Neuronal stem cell (in vitro differentiated cells): ENCODE measurements at regions not wholly inside any gene's neighbourhood (a gene's known extent, or its start where the extent isn't known, plus 50 kb on each side); places are given as distances from the start of the nearest gene placed in this dataset.

Source experiments
- DNase-seq: peaks from one replicate; pipeline ENCODE4 v3.0.0-alpha.2; 2013; ENCODE audit warnings: low spot score
- H2AFZ ChIP-seq: one replicate; pipeline ENCODE4 v1.6.1; 2013; ENCODE audit warnings: mild to moderate bottlenecking, low read length, inconsistent platforms
- H2AK5ac ChIP-seq: 2 replicates; pipeline ENCODE4 v1.6.1; 2013; ENCODE audit warnings: low read depth, mild to moderate bottlenecking, inconsistent platforms, low read length, moderate library complexity, mixed read lengths
- H2BK120ac ChIP-seq: 2 replicates; pipeline ENCODE4 v1.6.1; 2013; ENCODE audit warnings: low read depth, mild to moderate bottlenecking, inconsistent platforms, low read length, moderate library complexity, mixed read lengths
- H2BK12ac ChIP-seq: one replicate; pipeline ENCODE4 v1.6.1; 2013; ENCODE audit warnings: low read length, inconsistent platforms
- H2BK15ac ChIP-seq: 2 replicates; pipeline ENCODE4 v1.6.1; 2013; ENCODE audit warnings: mild to moderate bottlenecking, low read length, inconsistent platforms, mixed read lengths
- H2BK5ac ChIP-seq: one replicate; pipeline ENCODE4 v1.6.1; 2013; ENCODE audit warnings: inconsistent platforms, mild to moderate bottlenecking, low read length, moderate library complexity
- H3K14ac ChIP-seq: one replicate; pipeline ENCODE4 v1.6.1; 2013; ENCODE audit warnings: low read length, inconsistent platforms
- H3K18ac ChIP-seq: 2 replicates; pipeline ENCODE4 v1.6.1; 2013; ENCODE audit warnings: low read length, inconsistent platforms
- H3K23ac ChIP-seq: 2 replicates; pipeline ENCODE4 v1.6.1; 2013; ENCODE audit warnings: low read depth, mild to moderate bottlenecking, mixed read lengths, low read length, inconsistent platforms; ENCODE audit not compliant: poor library complexity
- H3K27ac ChIP-seq: replicated peaks from 3 replicates; pipeline ENCODE4 v1.5.1; 2013; ENCODE audit warnings: low read length, inconsistent platforms
- H3K27me3 ChIP-seq, 3 experiments: 2 replicates each; pipeline ENCODE4 v1.6.1; 2013; ENCODE audit warnings: low read length in 3 of 3, mild to moderate bottlenecking in 2 of 3, inconsistent platforms in 1 of 3, low read depth in 1 of 3, mixed read lengths in 1 of 3, moderate library complexity in 1 of 3; ENCODE audit not compliant: control insufficient read depth in 3 of 3, insufficient read depth in 3 of 3
- H3K36me3 ChIP-seq, 2 donors: replicated peaks in 1 of 2; 2 replicates each; pipeline ENCODE4 v1.6.1; 2013; ENCODE audit warnings: low read length in 2 of 2; ENCODE audit not compliant: control insufficient read depth in 2 of 2, insufficient read depth in 2 of 2
- H3K4ac ChIP-seq: 2 replicates; pipeline ENCODE4 v1.6.1; 2013; ENCODE audit warnings: inconsistent platforms, mild to moderate bottlenecking, low read length, moderate library complexity
- H3K4me1 ChIP-seq, 2 donors: 1 replicate in 1 of 2; 2 replicates in 1 of 2; pipeline ENCODE4 v1.6.1; 2013; ENCODE audit warnings: low read length in 2 of 2, low read depth in 1 of 2; ENCODE audit not compliant: control insufficient read depth in 2 of 2, insufficient read depth in 1 of 2
- H3K4me2 ChIP-seq: one replicate; pipeline ENCODE4 v1.6.1; 2013; ENCODE audit warnings: mild to moderate bottlenecking, low read length, inconsistent platforms; ENCODE audit not compliant: insufficient read depth, poor library complexity, severe bottlenecking
- H3K4me3 ChIP-seq, 2 donors: 2 replicates each; pipeline ENCODE4 v1.5.1; 2013; ENCODE audit warnings: low read length in 2 of 2, mild to moderate bottlenecking in 2 of 2, inconsistent platforms in 1 of 2, moderate library complexity in 1 of 2
- H3K79me1 ChIP-seq: one replicate; pipeline ENCODE4 v1.6.1; 2013; ENCODE audit warnings: low read depth, mild to moderate bottlenecking, inconsistent platforms, low read length, moderate library complexity
- H3K9ac ChIP-seq: one replicate; pipeline ENCODE4 v1.6.1; 2013; ENCODE audit warnings: mild to moderate bottlenecking, low read depth, low read length, inconsistent platforms; ENCODE audit not compliant: poor library complexity
- H3K9me3 ChIP-seq, 2 donors: replicated peaks in 1 of 2; 2 replicates each; pipeline versions ENCODE3 to v1.6.1; 2013; ENCODE audit warnings: low read length in 2 of 2, mild to moderate bottlenecking in 2 of 2, inconsistent platforms in 1 of 2, low read depth in 1 of 2, mixed read lengths in 1 of 2, moderate library complexity in 1 of 2; ENCODE audit not compliant: control insufficient read depth in 2 of 2, insufficient read depth in 1 of 2
- H4K8ac ChIP-seq: one replicate; pipeline ENCODE4 v1.6.1; 2013; ENCODE audit warnings: low read depth, mild to moderate bottlenecking, inconsistent platforms, low read length, moderate library complexity
- H4K91ac ChIP-seq: one replicate; pipeline ENCODE4 v1.6.1; 2013; ENCODE audit warnings: low read length, low read depth, mild to moderate bottlenecking, inconsistent platforms; ENCODE audit not compliant: poor library complexity
- WGBS, 2 donors: extraction: QIAGEN DNeasy Blood & Tissue Kit; methylation state at CpG; one replicate each; pipeline ENCODE4 v1.1.7; 2013; ENCODE audit warnings: missing lambda C conversion rate in 2 of 2, mixed read lengths in 1 of 2; ENCODE audit not compliant: insufficient read length in 2 of 2, insufficient replicate concordance in 1 of 2; ENCODE audit errors: extremely low coverage in 2 of 2; 5-methylcytosine and 5-hydroxymethylcytosine counted together

DNA sequence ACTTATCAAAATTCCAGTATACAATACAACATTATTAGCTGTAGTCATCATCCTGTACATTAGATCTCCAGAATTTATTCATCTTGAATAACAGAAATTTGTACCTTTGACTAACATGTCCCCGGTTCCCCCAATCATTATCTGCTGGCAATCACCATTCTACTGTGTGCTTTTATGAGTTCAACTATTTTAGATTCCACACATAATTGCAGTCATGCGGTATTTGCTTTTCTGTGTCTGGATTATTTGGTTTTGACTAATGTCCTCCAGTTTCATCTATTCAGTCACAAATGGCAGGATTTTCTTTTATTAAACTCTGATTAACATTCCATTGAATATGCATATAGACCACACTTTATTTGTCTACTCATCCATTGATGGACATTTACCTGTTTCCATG lies 530.7 kb upstream of the SLITRK1 start:
- no CpG with 5 or more reads among the region's 2 CpGs for WGBS, 2 donors
- Histone ChIP-seq H3K9ac (no peak overlapping the region), H3K23ac (no peak overlapping the region), H3K4ac (no peak overlapping the region), H3K27ac (no peak overlapping the region), H2BK15ac (no peak overlapping the region), H3K27me3 (no peaks in the 10 kb centered on the region), H2BK120ac (no peak overlapping the region), H4K8ac (no peak overlapping the region), H3K14ac (no peak overlapping the region), H3K4me3 (no peak overlapping the region), H3K36me3 (no peaks in the 10 kb centered on the region), H2AFZ (no peak overlapping the region), H3K9me3 (no peaks in the 10 kb centered on the region), H3K18ac (no peak overlapping the region), H4K91ac (no peak overlapping the region), H3K4me2 (no peak overlapping the region), H3K79me1 (no peaks in the 10 kb centered on the region), H2AK5ac (no peak overlapping the region), H3K4me1 (no peaks in the 10 kb centered on the region), H2BK12ac (no peak overlapping the region), H2BK5ac (no peak overlapping the region)
- DNase-seq = no peak

DNA sequence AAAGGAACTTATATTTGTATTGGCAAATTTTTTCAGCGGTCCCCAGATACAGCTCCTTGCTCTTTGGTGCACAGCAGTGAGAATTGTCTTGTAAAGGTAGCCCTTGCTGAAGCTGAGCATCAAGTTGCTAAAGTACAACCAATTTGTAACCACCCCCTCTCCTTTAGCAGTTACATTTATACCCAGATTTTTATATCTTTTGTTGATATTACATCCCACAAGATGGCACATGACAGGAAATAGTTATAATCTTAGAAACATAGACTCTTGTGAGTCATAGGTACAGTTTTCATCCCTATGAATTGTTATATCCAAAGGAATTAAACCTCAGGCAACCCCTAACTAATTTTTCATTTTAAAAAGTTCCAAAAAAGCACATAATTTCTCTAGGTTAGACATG lies 523.0 kb upstream of the SLITRK1 start:
- no peak overlapping the region for H4K8ac ChIP-seq
- no CpG with 5 or more reads among the region's 1 CpG for WGBS, 2 donors

GRCh38 chr13:84400706-84401105 lies 518.4 kb upstream of the SLITRK1 start:
- Histone ChIP-seq H3K4me3 (no peak overlapping the region), H3K27me3 (no peaks in the 10 kb centered on the region), H3K14ac (no peak overlapping the region), H2AFZ (no peak overlapping the region), H2AK5ac (no peak overlapping the region), H3K23ac (no peak overlapping the region), H3K9ac (no peak overlapping the region), H3K4ac (no peak overlapping the region), H3K79me1 (no peaks in the 10 kb centered on the region), H2BK12ac (no peak overlapping the region), H2BK5ac (no peak overlapping the region), H3K9me3 (peaks cover 12 to 15% of the 10 kb centered on the region in 2 donors), H3K27ac (no peak overlapping the region), H3K4me2 (no peak overlapping the region), H4K8ac (no peak overlapping the region), H2BK120ac (no peak overlapping the region), H4K91ac (no peak overlapping the region), H2BK15ac (no peak overlapping the region), H3K18ac (no peak overlapping the region), H3K4me1 (no peaks in the 10 kb centered on the region), H3K36me3 (no peaks in the 10 kb centered on the region)
- no peak for DNase-seq
- no CpG with 5 or more reads among the region's 2 CpGs for WGBS, 2 donors

More for the DNA sequence above, 523.0 kb upstream of the SLITRK1 start:
- Histone ChIP-seq H3K4me1 (no peaks in the 10 kb centered on the region), H3K27me3 (no peaks in the 10 kb centered on the region), H2AFZ (no peak overlapping the region), H2BK15ac (no peak overlapping the region), H3K9ac (no peak overlapping the region), H3K18ac (no peak overlapping the region), H3K27ac (no peak overlapping the region), H3K4ac (no peak overlapping the region), H3K4me2 (no peak overlapping the region), H3K9me3 (no peaks in the 10 kb centered on the region), H2BK5ac (no peak overlapping the region), H3K4me3 (no peak overlapping the region), H3K14ac (no peak overlapping the region), H4K91ac (no peak overlapping the region), H3K36me3 (no peaks in the 10 kb centered on the region), H2BK12ac (no peak overlapping the region), H3K23ac (no peak overlapping the region), H2BK120ac (no peak overlapping the region), H3K79me1 (no peaks in the 10 kb centered on the region), H2AK5ac (no peak overlapping the region)
- no peak for DNase-seq

DNA sequence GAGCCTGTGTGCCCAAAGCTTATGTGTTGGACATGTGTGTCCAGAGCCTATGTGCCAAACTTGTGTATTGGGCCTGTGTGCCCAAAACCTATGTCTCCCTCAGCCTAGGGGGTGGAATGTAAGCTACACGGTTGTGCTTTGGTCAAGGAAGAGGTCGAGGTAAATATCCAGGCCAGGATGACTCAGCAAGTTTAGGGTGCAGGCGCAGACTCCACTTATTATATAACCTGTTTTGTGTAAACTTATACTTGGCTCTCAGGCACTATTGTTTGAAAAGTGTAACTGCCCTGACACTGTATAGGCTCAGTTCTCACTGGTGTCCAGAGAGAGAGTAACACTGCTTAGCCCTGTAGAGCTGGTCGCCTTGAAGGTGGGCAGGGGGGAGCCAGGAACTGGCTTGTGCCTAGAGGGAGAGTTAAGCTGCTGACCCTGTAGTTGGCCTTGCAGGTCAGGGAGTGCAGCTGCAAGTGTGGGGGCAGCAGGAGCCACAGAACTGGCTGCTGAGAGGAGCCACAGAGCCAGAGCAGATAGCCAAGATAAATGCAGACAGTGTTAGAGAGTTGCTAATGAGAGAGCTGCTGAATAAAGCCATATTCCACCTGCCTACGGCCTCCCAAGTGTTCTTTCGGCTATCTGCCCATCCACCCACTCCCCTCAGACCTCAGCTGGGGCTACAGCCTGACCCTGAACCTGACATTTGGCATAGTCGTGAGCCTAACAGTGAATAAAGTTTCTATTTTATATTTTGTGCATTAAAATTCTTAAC lies 517.2 kb upstream of the SLITRK1 start:
- Histone ChIP-seq H2BK12ac (no peak overlapping the region), H3K27me3 (no peaks in the 10 kb centered on the region)
- WGBS, 2 donors = no CpG with 5 or more reads among the region's 7 CpGs

More for the DNA sequence above, 517.2 kb upstream of the SLITRK1 start:
- Histone ChIP-seq H3K36me3 (no peaks in the 10 kb centered on the region), H3K14ac (no peak overlapping the region), H4K8ac (no peak overlapping the region), H3K18ac (no peak overlapping the region), H3K23ac (no peak overlapping the region), H3K4ac (no peak overlapping the region), H4K91ac (no peak overlapping the region), H2BK5ac (no peak overlapping the region), H3K79me1 (no peaks in the 10 kb centered on the region), H3K4me1 (no peaks in the 10 kb centered on the region), H3K9me3 (peaks cover 12 to 15% of the 10 kb centered on the region in 2 donors), H2AK5ac (no peak overlapping the region), H3K4me2 (no peak overlapping the region), H3K9ac (no peak overlapping the region), H3K4me3 (peak overlapping the region in 1 of 2 donors; percentile 63), H2BK120ac (no peak overlapping the region), H3K27ac (no peak overlapping the region), H2AFZ (no peak overlapping the region), H2BK15ac (no peak overlapping the region)
- DNase-seq = peak; percentile 8
